ENCODE measurements at regions not wholly inside any gene's neighbourhood (a gene's known extent, or its start where the extent isn't known, plus 50 kb on each side); places are given as distances from the start of the nearest gene placed in this dataset.

DNA sequence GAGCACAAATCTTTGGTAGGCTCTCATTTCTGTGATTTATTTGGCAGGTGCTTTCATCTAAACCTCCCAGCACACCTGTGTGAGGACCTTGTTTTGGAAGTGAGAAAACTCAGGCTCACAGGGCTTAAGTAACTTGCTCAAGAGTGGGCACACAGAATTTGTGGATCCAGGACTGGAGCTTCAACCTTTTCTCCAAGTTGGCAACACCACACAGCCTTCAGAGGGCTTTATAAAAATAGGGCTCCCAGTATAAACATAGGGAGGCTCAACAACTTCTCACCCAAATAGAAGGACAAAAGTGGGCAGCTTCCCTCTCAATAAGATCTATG is 182.2 kb upstream of the NEBL start:
- no peak for TF ChIP-seq SIN3A (IDR thresholded peaks at IDR 0.05; ENCODE audit: borderline replicate concordance, insufficient read depth, low read length)
- TF ChIP-seq POLR2AphosphoS5 (IDR thresholded peaks at IDR 0.05; ENCODE audit: low read depth, low read length): no peak

All from PFSK-1 (cell line).